ENCODE measurements at regions not wholly inside any gene's neighbourhood (a gene's known extent, or its start where the extent isn't known, plus 50 kb on each side); places are given as distances from the start of the nearest gene placed in this dataset.

DNA sequence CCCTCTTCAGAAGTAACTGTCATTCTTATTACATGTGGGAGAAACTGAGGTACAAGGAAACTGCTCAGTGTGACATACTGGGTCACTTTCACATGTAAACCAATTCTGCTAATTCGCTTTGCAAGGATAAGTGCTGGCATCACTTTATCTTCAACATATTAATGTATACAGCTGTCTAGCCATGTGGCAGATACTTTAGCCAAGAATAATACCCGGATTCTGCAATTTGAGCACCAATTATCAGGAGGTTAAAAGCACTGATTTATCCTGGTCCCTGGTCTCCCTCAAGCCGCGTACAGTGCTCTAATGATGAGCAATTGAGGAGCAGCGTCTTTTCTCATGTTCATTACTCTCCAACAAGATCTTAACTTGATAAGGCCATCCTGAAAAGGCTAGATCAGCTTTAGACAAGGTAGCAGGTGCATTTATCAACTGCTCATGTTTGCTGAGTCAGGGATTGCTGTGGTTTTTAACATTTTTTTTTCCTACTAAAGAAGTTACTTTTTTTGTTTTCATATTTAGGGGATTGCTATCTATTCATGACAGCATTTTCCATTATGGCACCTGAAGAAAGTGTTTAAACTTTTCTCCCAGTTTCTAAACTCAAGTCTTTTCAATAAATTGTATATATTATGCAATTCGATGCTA lies 1066.3 kb upstream of the MAP3K7 start (continued):
- TF ChIP-seq, protein P1, sequence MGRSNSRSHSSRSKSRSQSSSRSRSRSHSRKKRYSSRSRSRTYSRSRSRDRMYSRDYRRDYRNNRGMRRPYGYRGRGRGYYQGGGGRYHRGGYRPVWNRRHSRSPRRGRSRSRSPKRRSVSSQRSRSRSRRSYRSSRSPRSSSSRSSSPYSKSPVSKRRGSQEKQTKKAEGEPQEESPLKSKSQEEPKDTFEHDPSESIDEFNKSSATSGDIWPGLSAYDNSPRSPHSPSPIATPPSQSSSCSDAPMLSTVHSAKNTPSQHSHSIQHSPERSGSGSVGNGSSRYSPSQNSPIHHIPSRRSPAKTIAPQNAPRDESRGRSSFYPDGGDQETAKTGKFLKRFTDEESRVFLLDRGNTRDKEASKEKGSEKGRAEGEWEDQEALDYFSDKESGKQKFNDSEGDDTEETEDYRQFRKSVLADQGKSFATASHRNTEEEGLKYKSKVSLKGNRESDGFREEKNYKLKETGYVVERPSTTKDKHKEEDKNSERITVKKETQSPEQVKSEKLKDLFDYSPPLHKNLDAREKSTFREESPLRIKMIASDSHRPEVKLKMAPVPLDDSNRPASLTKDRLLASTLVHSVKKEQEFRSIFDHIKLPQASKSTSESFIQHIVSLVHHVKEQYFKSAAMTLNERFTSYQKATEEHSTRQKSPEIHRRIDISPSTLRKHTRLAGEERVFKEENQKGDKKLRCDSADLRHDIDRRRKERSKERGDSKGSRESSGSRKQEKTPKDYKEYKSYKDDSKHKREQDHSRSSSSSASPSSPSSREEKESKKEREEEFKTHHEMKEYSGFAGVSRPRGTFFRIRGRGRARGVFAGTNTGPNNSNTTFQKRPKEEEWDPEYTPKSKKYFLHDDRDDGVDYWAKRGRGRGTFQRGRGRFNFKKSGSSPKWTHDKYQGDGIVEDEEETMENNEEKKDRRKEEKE (IDR thresholded peaks at IDR 0.05), result no peak
- TF ChIP-seq ESRRA (IDR thresholded peaks at IDR 0.05; ENCODE audit: low read length) (no peak), SREBF1 (IDR thresholded peaks at IDR 0.05; ENCODE audit: low read length) (no peak)
- TF ChIP-seq, protein P2, sequence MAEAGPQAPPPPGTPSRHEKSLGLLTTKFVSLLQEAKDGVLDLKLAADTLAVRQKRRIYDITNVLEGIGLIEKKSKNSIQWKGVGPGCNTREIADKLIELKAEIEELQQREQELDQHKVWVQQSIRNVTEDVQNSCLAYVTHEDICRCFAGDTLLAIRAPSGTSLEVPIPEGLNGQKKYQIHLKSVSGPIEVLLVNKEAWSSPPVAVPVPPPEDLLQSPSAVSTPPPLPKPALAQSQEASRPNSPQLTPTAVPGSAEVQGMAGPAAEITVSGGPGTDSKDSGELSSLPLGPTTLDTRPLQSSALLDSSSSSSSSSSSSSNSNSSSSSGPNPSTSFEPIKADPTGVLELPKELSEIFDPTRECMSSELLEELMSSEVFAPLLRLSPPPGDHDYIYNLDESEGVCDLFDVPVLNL (IDR thresholded peaks at IDR 0.05; ENCODE audit: low read depth, low read length), result no peak
- TF ChIP-seq, protein P3, sequence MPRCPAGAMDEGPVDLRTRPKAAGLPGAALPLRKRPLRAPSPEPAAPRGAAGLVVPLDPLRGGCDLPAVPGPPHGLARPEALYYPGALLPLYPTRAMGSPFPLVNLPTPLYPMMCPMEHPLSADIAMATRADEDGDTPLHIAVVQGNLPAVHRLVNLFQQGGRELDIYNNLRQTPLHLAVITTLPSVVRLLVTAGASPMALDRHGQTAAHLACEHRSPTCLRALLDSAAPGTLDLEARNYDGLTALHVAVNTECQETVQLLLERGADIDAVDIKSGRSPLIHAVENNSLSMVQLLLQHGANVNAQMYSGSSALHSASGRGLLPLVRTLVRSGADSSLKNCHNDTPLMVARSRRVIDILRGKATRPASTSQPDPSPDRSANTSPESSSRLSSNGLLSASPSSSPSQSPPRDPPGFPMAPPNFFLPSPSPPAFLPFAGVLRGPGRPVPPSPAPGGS (IDR thresholded peaks at IDR 0.05; ENCODE audit: borderline replicate concordance, insufficient read depth, low read depth, low read length, poor library complexity, severe bottlenecking), result no peak

GRCh38 chr6:91646649-91647048 lies 1059.8 kb upstream of the MAP3K7 start:
- ATAC-seq, result no peak
- no TSS peak for BruUV-seq (replicated peaks)
- Histone ChIP-seq H3K79me2 (ENCODE audit: control insufficient read depth, insufficient read depth, low read length) (no peaks in the 10 kb centered on the region), H3K4me3 (no peak overlapping the region), H3K4me1 (ENCODE audit: control insufficient read depth, insufficient read depth, low read length) (no peaks in the 10 kb centered on the region), H3K9ac (ENCODE audit: control insufficient read depth, insufficient read depth, low read length) (no peak overlapping the region), H3K9me3 (replicated peaks; ENCODE audit: control insufficient read depth, insufficient read depth, low read length) (no peaks in the 10 kb centered on the region), H3K27ac (ENCODE audit: control insufficient read depth, insufficient read depth) (no peak overlapping the region), H3K4me2 (ENCODE audit: control insufficient read depth, insufficient read depth) (no peak overlapping the region), H3K36me3 (ENCODE audit: control insufficient read depth in 2 of 2, insufficient read depth in 2 of 2, low read length in 1 of 2) (no peaks in the 10 kb centered on the region), H4K20me1 (ENCODE audit: control insufficient read depth, insufficient read depth) (no peaks in the 10 kb centered on the region), H3K27me3 (replicated peaks in 1 of 2; ENCODE audit: control insufficient read depth in 2 of 2, insufficient read depth in 2 of 2, low read length in 1 of 2) (no peaks in the 10 kb centered on the region; a peak in 1 of 4 replicates), H2AFZ (ENCODE audit: control insufficient read depth, low read depth, low read length) (no peak overlapping the region)
- CTCF ChIA-PET, result interaction anchor here (0.6 kb wide), 2 partner anchors 132 to 301 kb away, joined by 3 to 4 read pairs; no protein-coding TSS in a partner anchor
- RAD21 ChIA-PET (ENCODE audit: unreplicated experiment), result interaction anchor here (0.6 to 1.1 kb wide), 5 partner anchors 9 to 646 kb away, joined by 3 to 4 read pairs (median 3); no protein-coding TSS in a partner anchor
- intact Hi-C loops (cut with micrococcal nuclease; ENCODE audit: unreplicated experiment), result no loop called here
- SMC1A ChIA-PET (ENCODE audit: uncharacterized antibody, unreplicated experiment), result interaction anchor here (0.7 to 5.8 kb wide), 8 partner anchors 10 to 474 kb away, joined by 3 to 38 read pairs (median 4); no protein-coding TSS in a partner anchor
- WGBS (ENCODE audit: insufficient coverage, insufficient replicate concordance, low lambda C conversion rate, missing lambda C conversion rate), result 0% methylated on average over 1 of the region's 1 CpG
- no peak for DNase-seq (ENCODE audit: low read depth, low spot score)
- in situ Hi-C loops (cut with MboI), result no loop called here
- no peak for FAIRE-seq
- POLR2A ChIA-PET, result interaction anchor here (0.6 to 1.1 kb wide), 3 partner anchors 11 to 1799 kb away, joined by 3 to 5 read pairs (median 4); no protein-coding TSS in a partner anchor
- TF ChIP-seq, protein P4, sequence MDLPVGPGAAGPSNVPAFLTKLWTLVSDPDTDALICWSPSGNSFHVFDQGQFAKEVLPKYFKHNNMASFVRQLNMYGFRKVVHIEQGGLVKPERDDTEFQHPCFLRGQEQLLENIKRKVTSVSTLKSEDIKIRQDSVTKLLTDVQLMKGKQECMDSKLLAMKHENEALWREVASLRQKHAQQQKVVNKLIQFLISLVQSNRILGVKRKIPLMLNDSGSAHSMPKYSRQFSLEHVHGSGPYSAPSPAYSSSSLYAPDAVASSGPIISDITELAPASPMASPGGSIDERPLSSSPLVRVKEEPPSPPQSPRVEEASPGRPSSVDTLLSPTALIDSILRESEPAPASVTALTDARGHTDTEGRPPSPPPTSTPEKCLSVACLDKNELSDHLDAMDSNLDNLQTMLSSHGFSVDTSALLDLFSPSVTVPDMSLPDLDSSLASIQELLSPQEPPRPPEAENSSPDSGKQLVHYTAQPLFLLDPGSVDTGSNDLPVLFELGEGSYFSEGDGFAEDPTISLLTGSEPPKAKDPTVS (IDR thresholded peaks at IDR 0.05; ENCODE audit: low read depth, low read length), result no peak
- TF ChIP-seq HCFC1 (IDR thresholded peaks at IDR 0.05; ENCODE audit: low read length) (no peak), KDM1A (IDR thresholded peaks at IDR 0.05; ENCODE audit: borderline replicate concordance) (no peak), ZNF207 (IDR thresholded peaks at IDR 0.05; ENCODE audit: borderline replicate concordance) (no peak)
- TF ChIP-seq, protein P5, sequence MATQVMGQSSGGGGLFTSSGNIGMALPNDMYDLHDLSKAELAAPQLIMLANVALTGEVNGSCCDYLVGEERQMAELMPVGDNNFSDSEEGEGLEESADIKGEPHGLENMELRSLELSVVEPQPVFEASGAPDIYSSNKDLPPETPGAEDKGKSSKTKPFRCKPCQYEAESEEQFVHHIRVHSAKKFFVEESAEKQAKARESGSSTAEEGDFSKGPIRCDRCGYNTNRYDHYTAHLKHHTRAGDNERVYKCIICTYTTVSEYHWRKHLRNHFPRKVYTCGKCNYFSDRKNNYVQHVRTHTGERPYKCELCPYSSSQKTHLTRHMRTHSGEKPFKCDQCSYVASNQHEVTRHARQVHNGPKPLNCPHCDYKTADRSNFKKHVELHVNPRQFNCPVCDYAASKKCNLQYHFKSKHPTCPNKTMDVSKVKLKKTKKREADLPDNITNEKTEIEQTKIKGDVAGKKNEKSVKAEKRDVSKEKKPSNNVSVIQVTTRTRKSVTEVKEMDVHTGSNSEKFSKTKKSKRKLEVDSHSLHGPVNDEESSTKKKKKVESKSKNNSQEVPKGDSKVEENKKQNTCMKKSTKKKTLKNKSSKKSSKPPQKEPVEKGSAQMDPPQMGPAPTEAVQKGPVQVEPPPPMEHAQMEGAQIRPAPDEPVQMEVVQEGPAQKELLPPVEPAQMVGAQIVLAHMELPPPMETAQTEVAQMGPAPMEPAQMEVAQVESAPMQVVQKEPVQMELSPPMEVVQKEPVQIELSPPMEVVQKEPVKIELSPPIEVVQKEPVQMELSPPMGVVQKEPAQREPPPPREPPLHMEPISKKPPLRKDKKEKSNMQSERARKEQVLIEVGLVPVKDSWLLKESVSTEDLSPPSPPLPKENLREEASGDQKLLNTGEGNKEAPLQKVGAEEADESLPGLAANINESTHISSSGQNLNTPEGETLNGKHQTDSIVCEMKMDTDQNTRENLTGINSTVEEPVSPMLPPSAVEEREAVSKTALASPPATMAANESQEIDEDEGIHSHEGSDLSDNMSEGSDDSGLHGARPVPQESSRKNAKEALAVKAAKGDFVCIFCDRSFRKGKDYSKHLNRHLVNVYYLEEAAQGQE (IDR thresholded peaks at IDR 0.05; ENCODE audit: low read depth, low read length), result no peak

Measured in GM12878 (cell line).